ENCODE measurements at regions not wholly inside any gene's neighbourhood (a gene's known extent, or its start where the extent isn't known, plus 50 kb on each side); places are given as distances from the start of the nearest gene placed in this dataset.

DNA sequence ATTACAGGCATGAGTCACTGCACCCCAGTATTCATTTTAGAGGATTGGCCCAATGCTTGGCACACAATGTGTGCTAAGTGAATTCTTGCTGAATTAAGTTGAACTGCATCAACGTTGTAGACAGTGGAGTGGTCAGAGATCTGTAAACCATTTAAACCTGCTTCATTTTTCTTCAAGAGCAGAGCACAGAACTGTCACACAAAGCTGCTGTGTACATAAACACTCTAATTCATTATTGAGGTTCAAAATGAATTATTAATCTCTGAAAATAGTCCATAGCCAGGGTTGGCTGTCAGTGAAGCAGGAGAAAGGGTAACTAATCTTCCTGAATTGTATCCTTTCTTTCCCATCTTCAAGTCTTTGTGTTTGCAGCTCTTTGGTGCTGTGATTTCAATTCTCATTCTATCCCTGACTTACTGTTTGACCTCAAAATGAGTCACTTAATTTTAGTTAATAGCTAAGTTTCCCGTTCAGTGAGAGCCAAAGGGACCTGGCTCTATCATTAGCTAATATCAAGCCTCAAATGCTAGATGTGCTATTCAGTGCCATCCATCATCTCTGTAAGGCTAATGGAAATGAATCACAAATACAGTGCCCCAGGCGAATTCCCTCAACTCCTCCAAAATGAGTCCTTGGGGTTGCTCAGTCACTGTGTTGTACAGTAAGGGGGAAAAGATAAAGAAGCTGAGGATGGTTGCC lies 77.0 kb upstream of the TSC22D1 start:
- BruUV-seq (replicated peaks) = no TSS peak
- DNase-seq (ENCODE audit: low spot score) = no peak
- intact Hi-C loops (cut with micrococcal nuclease; ENCODE audit: unreplicated experiment) = no loop called here
- Histone ChIP-seq H3K4me2 (ENCODE audit: low read depth, low read length) (no peak overlapping the region), H3K9ac (ENCODE audit: insufficient read depth, low read depth, low read length) (no peak overlapping the region), H2AFZ (ENCODE audit: low read length) (no peak overlapping the region), H4K20me1 (ENCODE audit: insufficient read depth, low read length) (no peaks in the 10 kb centered on the region), H3K27me3 (ENCODE audit: control insufficient read depth in 1 of 2, insufficient read depth in 2 of 2, low read length in 2 of 2) (no peaks in the 10 kb centered on the region), H3K27ac (ENCODE audit: extremely low read length, insufficient read depth, low read length) (no peak overlapping the region), H3K4me3 (replicated peaks in 1 of 3; ENCODE audit: insufficient read depth in 1 of 3, low read depth in 2 of 3, low read length in 3 of 3) (no peak overlapping the region), H3K36me3 (replicated peaks in 1 of 2; ENCODE audit: control insufficient read depth in 1 of 2, insufficient read depth in 2 of 2, low read length in 2 of 2) (no peaks in the 10 kb centered on the region), H3K9me3 (ENCODE audit: low read length) (no peaks in the 10 kb centered on the region), H3K79me2 (ENCODE audit: insufficient read depth, low read length) (no peaks in the 10 kb centered on the region), H3K4me1 (ENCODE audit: insufficient read depth, low read length) (0 out of 2 replicates have a peak, but pooled peaks cover 6% of the 10 kb centered on the region)
- CTCF ChIA-PET (ENCODE audit: low intra/inter-chr PET ratio, low total read pairs) = no interaction called here
- TF ChIP-seq, protein P1, sequence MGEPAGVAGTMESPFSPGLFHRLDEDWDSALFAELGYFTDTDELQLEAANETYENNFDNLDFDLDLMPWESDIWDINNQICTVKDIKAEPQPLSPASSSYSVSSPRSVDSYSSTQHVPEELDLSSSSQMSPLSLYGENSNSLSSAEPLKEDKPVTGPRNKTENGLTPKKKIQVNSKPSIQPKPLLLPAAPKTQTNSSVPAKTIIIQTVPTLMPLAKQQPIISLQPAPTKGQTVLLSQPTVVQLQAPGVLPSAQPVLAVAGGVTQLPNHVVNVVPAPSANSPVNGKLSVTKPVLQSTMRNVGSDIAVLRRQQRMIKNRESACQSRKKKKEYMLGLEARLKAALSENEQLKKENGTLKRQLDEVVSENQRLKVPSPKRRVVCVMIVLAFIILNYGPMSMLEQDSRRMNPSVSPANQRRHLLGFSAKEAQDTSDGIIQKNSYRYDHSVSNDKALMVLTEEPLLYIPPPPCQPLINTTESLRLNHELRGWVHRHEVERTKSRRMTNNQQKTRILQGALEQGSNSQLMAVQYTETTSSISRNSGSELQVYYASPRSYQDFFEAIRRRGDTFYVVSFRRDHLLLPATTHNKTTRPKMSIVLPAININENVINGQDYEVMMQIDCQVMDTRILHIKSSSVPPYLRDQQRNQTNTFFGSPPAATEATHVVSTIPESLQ (CRISPR knock-in tag; conservative IDR thresholded peaks at IDR 0.05) = no peak
- TF ChIP-seq ZNF558 (CRISPR knock-in tag; IDR thresholded peaks at IDR 0.05; ENCODE audit: borderline replicate concordance) (no peak), SMC3 (IDR thresholded peaks at IDR 0.05; ENCODE audit: low read length) (no peak), CREM (IDR thresholded peaks at IDR 0.05) (no peak), CREM (CRISPR knock-in tag; IDR thresholded peaks at IDR 0.05) (no peak), HNRNPUL1 (IDR thresholded peaks at IDR 0.05; ENCODE audit: low read depth, low read length) (no peak), ZNF136 (CRISPR knock-in tag; IDR thresholded peaks at IDR 0.05; ENCODE audit: low read depth) (no peak), BORCS8-MEF2B (CRISPR knock-in tag; IDR thresholded peaks at IDR 0.05) (no peak), ZNF660 (CRISPR knock-in tag; IDR thresholded peaks at IDR 0.05; ENCODE audit: borderline replicate concordance, low read depth) (no peak), CBX2 (IDR thresholded peaks at IDR 0.05; ENCODE audit: low read depth, low read length) (no peak), CBX2 (CRISPR knock-in tag; IDR thresholded peaks at IDR 0.05; ENCODE audit: low read depth) (no peak), ZNF331 (CRISPR knock-in tag; IDR thresholded peaks at IDR 0.05) (no peak), YEATS2 (CRISPR knock-in tag; IDR thresholded peaks at IDR 0.05; ENCODE audit: borderline replicate concordance) (no peak), HMG20A (CRISPR knock-in tag; IDR thresholded peaks at IDR 0.05; ENCODE audit: borderline replicate concordance) (no peak), GATA4 (IDR thresholded peaks at IDR 0.05; ENCODE audit: borderline replicate concordance, low read depth) (no peak)
- TF ChIP-seq, protein P2, sequence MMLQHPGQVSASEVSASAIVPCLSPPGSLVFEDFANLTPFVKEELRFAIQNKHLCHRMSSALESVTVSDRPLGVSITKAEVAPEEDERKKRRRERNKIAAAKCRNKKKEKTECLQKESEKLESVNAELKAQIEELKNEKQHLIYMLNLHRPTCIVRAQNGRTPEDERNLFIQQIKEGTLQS (CRISPR knock-in tag; IDR thresholded peaks at IDR 0.05) = no peak
- TF ChIP-seq, protein P3, sequence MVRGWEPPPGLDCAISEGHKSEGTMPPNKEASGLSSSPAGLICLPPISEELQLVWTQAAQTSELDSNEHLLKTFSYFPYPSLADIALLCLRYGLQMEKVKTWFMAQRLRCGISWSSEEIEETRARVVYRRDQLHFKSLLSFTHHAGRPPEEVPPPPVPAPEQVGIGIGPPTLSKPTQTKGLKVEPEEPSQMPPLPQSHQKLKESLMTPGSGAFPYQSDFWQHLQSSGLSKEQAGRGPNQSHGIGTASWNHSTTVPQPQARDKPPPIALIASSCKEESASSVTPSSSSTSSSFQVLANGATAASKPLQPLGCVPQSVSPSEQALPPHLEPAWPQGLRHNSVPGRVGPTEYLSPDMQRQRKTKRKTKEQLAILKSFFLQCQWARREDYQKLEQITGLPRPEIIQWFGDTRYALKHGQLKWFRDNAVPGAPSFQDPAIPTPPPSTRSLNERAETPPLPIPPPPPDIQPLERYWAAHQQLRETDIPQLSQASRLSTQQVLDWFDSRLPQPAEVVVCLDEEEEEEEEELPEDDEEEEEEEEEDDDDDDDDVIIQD (CRISPR knock-in tag; IDR thresholded peaks at IDR 0.05; ENCODE audit: low read depth) = no peak
- in situ Hi-C loops (cut with HindIII; ENCODE audit: extremely low pct_ligation_motif_present, low pct_unique_long_range_greater_than_20kb) = no loop called here
- no peak for FAIRE-seq
- POLR2A ChIA-PET = no interaction called here
- no peak for ATAC-seq
- 16% methylated on average over 3 of the region's 3 CpGs for WGBS (ENCODE audit: low lambda C conversion rate)
